Activated naive CD4-positive, alpha-beta T cell treated with anti-CD3 and anti-CD28 coated beads for 36 hours (primary cell): ENCODE measurements at regions not wholly inside any gene's neighbourhood (a gene's known extent, or its start where the extent isn't known, plus 50 kb on each side); places are given as distances from the start of the nearest gene placed in this dataset.

ENCODE experiments used
- CTCF ChIA-PET: fragments of 350-600 bp; sonication (Branson Sonifier 250); formaldehyde crosslinking; loops from one replicate; lab custom pipeline; 2021; ENCODE audit warnings: antibody characterized with exemption; lab: Charles Lee
- DNase-seq: peaks from one replicate; pipeline ENCODE4 v3.0.0-alpha.2; 2020
- H3K27ac Mint-ChIP-seq: one replicate; pipeline ENCODE4 v1.8.0; 2021; ENCODE audit warnings: mild to moderate bottlenecking, mixed read lengths
- H3K27me3 Mint-ChIP-seq: one replicate; pipeline ENCODE4 v1.8.0; 2021; ENCODE audit warnings: low read depth, mixed read lengths
- H3K36me3 Mint-ChIP-seq: one replicate; pipeline ENCODE4 v1.8.0; 2021; ENCODE audit warnings: low read depth, mixed read lengths
- H3K4me1 Mint-ChIP-seq: one replicate; pipeline ENCODE4 v1.8.0; 2021; ENCODE audit warnings: low read depth, mixed read lengths
- H3K4me3 Mint-ChIP-seq: one replicate; pipeline ENCODE4 v1.8.0; 2021; ENCODE audit warnings: mild to moderate bottlenecking, moderate library complexity, mixed read lengths
- H3K9me3 Mint-ChIP-seq: one replicate; pipeline ENCODE4 v1.8.0; 2021; ENCODE audit warnings: mixed read lengths
- intact Hi-C: fragments of 100-400 bp; cut with micrococcal nuclease; formaldehyde crosslinking; loops from one replicate; pipeline ENCODE4 v1.15.1; 2023

DNA sequence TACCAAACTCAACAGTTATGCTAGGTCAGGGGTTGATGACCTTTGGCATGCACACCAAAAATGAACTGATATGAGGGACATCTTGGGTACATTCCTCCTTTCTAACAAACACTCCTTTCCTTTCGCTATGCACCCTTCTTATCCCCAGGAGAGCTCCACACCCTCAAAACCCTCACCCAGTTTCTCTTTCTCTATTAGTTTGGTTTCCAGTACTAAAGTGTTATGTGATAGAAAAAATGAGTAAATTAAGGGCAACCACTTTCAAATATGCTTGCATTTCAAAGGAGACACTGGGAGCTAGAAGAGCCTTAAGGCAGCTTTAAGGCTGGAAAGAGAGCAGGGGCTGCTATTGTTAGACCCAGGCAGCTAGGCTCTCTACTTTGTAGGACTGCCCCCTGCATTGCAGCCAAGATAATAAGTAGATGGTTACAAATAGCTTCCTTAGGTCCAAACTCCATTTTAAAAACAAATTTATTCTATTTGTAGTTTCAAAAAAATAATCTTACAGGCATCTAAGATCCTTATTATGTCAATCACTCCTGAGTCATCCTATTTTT, 244.3 kb downstream of the ZIC1 start:
- Mint-ChIP-seq H3K27ac (no peak overlapping the region), H3K4me1 (no peaks in the 10 kb centered on the region), H3K9me3 (peaks cover 3% of the 10 kb centered on the region), H3K4me3 (no peak overlapping the region), H3K36me3 (no peaks in the 10 kb centered on the region), H3K27me3 (no peaks in the 10 kb centered on the region)
- intact Hi-C loops: no loop called here
- no peak for DNase-seq
- CTCF ChIA-PET: no interaction called here

DNA sequence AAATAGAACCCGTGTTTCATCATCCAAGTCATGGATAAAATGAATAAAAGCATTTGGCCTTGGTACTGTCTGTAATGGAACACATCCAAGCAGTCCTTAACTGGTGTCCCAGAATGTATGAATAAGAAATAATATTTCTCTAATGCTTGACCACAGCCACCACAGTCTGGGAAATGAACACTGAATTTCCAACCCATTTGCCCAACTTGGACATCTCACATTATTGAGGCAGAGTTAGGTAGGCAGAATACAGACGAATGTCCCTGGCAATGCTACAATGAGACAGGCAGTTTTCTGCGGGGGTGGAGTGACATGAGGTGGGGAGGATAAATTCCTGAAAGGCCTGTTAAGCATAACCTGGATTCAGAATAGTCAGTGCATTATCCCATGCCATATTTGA, 245.7 kb downstream of the ZIC1 start:
- intact Hi-C loops: no loop called here
- no peak overlapping the region for H3K4me3 Mint-ChIP-seq
- CTCF ChIA-PET: no interaction called here
- no peak overlapping the region for H3K27ac Mint-ChIP-seq
- no peaks in the 10 kb centered on the region for H3K27me3 Mint-ChIP-seq
- H3K36me3 Mint-ChIP-seq: no peaks in the 10 kb centered on the region
- peaks cover 5% of the 10 kb centered on the region for H3K9me3 Mint-ChIP-seq
- no peaks in the 10 kb centered on the region for H3K4me1 Mint-ChIP-seq
- no peak for DNase-seq

DNA sequence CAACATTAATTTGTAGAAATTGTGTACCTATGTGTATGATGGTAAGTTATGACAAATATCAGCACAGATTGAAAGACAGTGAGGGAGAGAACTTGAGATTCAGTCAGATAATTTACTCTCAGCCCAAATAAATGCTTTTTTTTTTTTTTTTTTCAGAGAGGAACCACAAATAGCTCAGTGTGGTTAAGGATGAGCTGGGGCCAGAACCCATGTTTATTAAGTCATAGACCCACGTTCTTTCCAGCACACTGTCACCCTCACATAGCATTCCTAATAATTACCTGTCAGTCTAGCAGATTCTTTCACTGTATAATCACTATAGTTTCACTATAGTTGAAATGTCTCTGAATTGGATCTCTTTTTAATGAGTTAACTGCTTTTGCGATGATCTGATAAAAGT, 246.1 kb downstream of the ZIC1 start:
- intact Hi-C loops: no loop called here
- no peaks in the 10 kb centered on the region for H3K36me3 Mint-ChIP-seq
- H3K9me3 Mint-ChIP-seq: peaks cover 5% of the 10 kb centered on the region
- H3K4me1 Mint-ChIP-seq: no peaks in the 10 kb centered on the region
- H3K4me3 Mint-ChIP-seq: no peak overlapping the region
- CTCF ChIA-PET: interaction anchor here (0.7 kb wide), 1 partner anchor 196 kb away, joined by 3 read pairs; no protein-coding TSS in a partner anchor
- H3K27me3 Mint-ChIP-seq: no peaks in the 10 kb centered on the region
- no peak for DNase-seq
- H3K27ac Mint-ChIP-seq: no peak overlapping the region

DNA sequence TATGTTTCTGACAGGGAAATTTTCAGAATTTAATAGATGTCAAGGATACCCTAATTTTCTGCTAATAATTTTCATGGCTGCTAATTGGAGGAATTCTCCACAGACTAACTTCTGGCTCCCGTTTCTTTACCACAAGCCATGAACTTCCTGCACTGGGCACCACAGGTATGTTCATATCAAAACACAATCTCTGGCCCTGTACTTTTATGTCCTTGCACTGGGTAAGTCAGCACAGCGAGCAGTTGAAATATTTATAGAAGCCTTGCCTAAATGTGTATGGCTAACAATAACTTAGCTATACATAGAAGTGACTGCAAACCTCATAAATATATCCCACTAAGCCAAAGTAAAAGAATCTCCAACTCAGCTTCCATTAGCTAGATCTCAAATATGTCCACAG, 246.9 kb downstream of the ZIC1 start:
- intact Hi-C loops: no loop called here
- DNase-seq: no peak
- H3K4me3 Mint-ChIP-seq: no peak overlapping the region
- CTCF ChIA-PET: interaction anchor here (0.7 kb wide), 1 partner anchor 197 kb away, joined by 3 read pairs; no protein-coding TSS in a partner anchor
- no peaks in the 10 kb centered on the region for H3K4me1 Mint-ChIP-seq
- H3K36me3 Mint-ChIP-seq: no peaks in the 10 kb centered on the region
- peaks cover 5% of the 10 kb centered on the region for H3K9me3 Mint-ChIP-seq
- H3K27me3 Mint-ChIP-seq: no peaks in the 10 kb centered on the region
- no peak overlapping the region for H3K27ac Mint-ChIP-seq

DNA sequence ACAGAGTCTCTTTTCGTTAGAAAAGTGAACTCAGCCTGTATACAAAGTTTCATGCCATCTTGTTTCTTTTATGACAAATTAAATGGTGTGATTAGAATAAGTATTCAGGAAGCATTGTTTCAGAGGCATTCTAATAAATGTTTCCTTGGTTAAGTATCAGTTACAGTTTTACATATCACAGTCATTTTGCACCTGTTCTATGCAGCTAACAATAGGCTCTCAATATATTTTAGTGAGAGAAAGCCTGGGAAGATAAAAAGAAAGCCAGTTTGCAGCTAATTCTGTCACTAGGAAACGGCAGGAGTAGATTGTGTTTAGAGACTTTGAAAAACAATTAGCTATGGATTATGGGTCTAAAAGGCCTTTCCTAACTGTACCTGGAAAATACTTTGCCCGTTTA, 252.8 kb downstream of the ZIC1 start:
- Mint-ChIP-seq H3K4me1 (no peaks in the 10 kb centered on the region), H3K27ac (no peak overlapping the region), H3K36me3 (no peaks in the 10 kb centered on the region), H3K4me3 (no peak overlapping the region), H3K27me3 (no peaks in the 10 kb centered on the region), H3K9me3 (peaks cover 3% of the 10 kb centered on the region)
- intact Hi-C loops: no loop called here
- CTCF ChIA-PET: interaction anchor here (0.7 kb wide), 1 partner anchor 1229 kb away, joined by 3 read pairs; no protein-coding TSS in a partner anchor
- no peak for DNase-seq

DNA sequence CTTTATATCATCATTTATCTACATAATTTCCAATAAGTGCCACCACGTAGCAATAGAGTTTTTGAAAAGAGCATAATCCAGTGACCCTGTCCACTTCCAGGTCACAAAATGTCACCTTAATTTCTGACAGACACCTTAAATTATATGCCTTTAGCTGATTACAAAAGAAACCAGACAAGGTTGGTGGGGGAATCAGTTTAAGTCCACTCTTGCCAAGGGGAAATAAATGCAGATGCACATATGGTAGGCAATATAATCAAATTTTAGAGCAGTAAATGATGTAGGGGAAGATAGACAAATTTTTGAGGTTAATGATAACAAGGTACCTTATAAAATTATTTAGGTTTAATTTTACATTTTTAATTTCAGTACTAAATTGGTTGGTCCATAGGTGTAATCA, 253.5 kb downstream of the ZIC1 start:
- DNase-seq: no peak
- H3K36me3 Mint-ChIP-seq: no peaks in the 10 kb centered on the region
- H3K4me3 Mint-ChIP-seq: no peak overlapping the region
- no peaks in the 10 kb centered on the region for H3K27me3 Mint-ChIP-seq
- peaks cover 2% of the 10 kb centered on the region for H3K9me3 Mint-ChIP-seq
- H3K4me1 Mint-ChIP-seq: no peaks in the 10 kb centered on the region
- intact Hi-C loops: no loop called here
- H3K27ac Mint-ChIP-seq: no peak overlapping the region
- CTCF ChIA-PET: no interaction called here

DNA sequence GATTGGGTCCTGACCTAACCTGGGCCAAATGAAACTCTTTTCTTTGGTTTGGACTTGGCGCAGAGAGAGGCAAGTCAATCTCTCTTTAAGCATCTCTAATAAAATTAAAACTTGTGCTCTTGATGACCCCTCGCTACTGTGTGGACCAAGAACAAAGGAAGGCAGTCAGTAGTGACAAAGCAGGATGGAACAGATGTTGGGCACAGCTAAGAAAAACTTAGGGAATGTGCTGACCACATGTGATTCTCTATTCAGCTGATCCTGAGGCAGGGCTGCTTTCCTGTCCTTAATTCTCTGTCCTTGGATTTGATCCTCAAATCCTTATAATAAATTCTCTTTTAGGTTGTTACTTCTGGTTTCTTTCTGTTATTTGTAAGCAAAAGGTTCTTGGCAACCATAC, 259.9 kb downstream of the ZIC1 start:
- Mint-ChIP-seq H3K9me3 (peaks cover 4% of the 10 kb centered on the region), H3K36me3 (no peaks in the 10 kb centered on the region), H3K4me1 (no peaks in the 10 kb centered on the region), H3K27me3 (no peaks in the 10 kb centered on the region), H3K27ac (no peak overlapping the region), H3K4me3 (no peak overlapping the region)
- CTCF ChIA-PET: no interaction called here
- intact Hi-C loops: no loop called here
- no peak for DNase-seq

DNA sequence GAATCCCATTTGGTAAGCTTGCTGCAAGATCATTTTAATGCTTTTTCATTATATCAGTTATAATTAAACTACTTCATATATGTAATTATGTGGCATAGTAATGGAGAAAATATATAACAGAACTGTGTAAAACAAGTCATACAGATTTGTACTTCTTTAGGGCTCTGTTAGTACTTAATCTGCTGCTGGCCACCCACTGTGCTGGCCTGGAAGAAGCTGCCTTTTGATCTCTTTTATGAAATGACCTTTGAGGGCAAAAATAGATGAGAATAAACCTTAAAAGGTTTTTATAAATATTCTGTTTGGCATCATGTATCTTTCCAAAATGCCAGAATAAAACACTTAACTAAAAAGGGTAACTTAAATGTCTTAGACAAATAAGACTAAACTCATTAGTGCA, 262.9 kb downstream of the ZIC1 start:
- no peaks in the 10 kb centered on the region for H3K4me1 Mint-ChIP-seq
- no peak overlapping the region for H3K27ac Mint-ChIP-seq
- CTCF ChIA-PET: no interaction called here
- peaks cover 4% of the 10 kb centered on the region for H3K9me3 Mint-ChIP-seq
- H3K36me3 Mint-ChIP-seq: no peaks in the 10 kb centered on the region
- no peak for DNase-seq
- intact Hi-C loops: no loop called here
- no peaks in the 10 kb centered on the region for H3K27me3 Mint-ChIP-seq
- no peak overlapping the region for H3K4me3 Mint-ChIP-seq

DNA sequence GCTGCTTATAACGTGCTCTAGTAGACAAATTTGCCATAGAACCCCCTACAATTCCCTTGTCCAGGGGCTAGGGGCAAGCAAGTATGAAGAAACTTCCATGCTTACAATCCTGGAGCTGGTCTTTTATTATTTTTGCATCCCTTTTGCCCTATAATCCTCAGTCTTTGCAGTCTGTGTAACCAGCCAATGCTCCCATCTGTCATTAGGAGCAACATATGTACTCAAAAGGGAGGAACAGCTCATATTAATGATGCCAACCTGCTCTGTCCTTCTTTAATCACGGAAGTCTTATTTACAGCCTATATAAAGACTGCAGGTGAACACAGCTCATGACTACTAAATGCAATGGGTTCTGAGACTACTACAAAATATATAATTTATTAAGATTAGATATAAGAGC, 263.3 kb downstream of the ZIC1 start:
- CTCF ChIA-PET: no interaction called here
- no peaks in the 10 kb centered on the region for H3K27me3 Mint-ChIP-seq
- DNase-seq: no peak
- H3K27ac Mint-ChIP-seq: no peak overlapping the region
- peaks cover 4% of the 10 kb centered on the region for H3K9me3 Mint-ChIP-seq
- no peak overlapping the region for H3K4me3 Mint-ChIP-seq
- intact Hi-C loops: no loop called here
- no peaks in the 10 kb centered on the region for H3K4me1 Mint-ChIP-seq
- H3K36me3 Mint-ChIP-seq: no peaks in the 10 kb centered on the region

DNA sequence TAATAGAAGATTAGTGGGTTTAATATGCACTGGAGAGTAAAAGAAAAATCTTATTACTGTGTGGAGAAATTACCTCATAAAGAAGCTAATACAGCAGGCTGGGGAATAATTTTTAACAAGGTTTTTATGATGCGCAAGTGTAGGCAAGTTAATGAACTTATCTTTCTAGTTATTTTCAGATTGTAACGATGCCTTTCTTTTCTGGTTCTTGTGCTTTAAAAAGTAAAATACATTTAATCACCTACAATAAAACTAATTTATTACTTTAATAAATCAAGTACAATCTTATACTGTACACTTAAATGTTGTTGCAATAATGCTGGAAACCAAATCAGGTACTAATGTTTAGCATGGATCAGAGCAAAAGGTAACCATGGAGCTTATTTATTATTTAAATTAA, 266.6 kb downstream of the ZIC1 start:
- intact Hi-C loops: no loop called here
- no peaks in the 10 kb centered on the region for H3K27me3 Mint-ChIP-seq
- H3K36me3 Mint-ChIP-seq: no peaks in the 10 kb centered on the region
- no peak overlapping the region for H3K27ac Mint-ChIP-seq
- no peaks in the 10 kb centered on the region for H3K4me1 Mint-ChIP-seq
- CTCF ChIA-PET: no interaction called here
- H3K4me3 Mint-ChIP-seq: no peak overlapping the region
- DNase-seq: no peak
- H3K9me3 Mint-ChIP-seq: peaks cover 5% of the 10 kb centered on the region

DNA sequence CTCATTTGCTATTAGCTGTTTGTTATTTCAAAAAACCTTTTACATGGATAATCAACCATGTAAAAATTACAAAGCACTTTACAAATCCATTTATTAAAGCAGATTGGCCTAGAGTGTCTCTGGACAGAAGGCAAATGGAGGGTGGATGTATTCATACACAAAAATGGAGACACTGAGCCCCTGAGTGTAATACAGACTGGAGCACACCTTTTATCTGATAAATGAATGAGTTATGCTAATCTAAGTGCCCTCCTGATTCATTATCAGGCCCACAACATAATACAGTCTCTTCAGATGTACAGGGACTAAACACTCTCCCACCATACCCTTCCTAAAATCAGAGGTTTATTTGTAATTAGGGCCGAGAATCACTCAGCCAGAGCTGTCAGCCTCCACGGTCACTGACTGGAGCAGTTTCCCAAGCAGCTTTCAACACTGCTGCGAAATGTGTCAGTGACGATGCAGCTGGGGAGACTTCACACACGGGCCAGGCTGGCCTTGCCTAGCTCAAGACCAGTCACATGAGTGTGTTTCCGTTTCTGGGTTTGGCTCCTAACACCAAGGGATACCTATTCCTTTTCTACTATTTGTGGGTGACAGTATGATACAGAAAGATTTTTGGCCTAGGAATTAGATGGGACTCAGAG, 271.8 kb downstream of the ZIC1 start:
- CTCF ChIA-PET: no interaction called here
- no peak overlapping the region for H3K4me3 Mint-ChIP-seq
- H3K27me3 Mint-ChIP-seq: no peaks in the 10 kb centered on the region
- H3K9me3 Mint-ChIP-seq: peaks cover 2% of the 10 kb centered on the region
- DNase-seq: no peak
- no peaks in the 10 kb centered on the region for H3K36me3 Mint-ChIP-seq
- H3K27ac Mint-ChIP-seq: no peak overlapping the region
- no peaks in the 10 kb centered on the region for H3K4me1 Mint-ChIP-seq
- intact Hi-C loops: no loop called here

DNA sequence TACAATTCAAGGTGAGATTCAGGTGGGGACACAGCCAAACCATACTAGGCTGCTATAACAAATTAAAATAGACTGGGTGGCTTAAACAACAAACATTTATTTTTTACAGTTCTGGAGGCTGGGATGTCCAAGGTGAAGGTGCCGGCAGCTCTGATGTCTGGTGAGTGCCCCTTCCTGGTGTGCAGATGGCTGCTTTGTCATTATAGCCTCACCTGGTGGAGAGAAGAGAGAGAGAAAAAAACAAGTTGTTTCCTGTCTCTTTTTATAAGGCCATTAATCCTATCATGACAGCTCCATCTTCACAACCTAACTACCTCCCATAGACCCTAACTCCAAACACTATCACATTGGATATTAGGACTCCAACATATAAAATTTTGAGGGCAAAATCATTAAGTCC, 279.7 kb downstream of the ZIC1 start:
- peaks cover 8% of the 10 kb centered on the region for H3K9me3 Mint-ChIP-seq
- no peak overlapping the region for H3K27ac Mint-ChIP-seq
- CTCF ChIA-PET: no interaction called here
- H3K4me3 Mint-ChIP-seq: no peak overlapping the region
- no peaks in the 10 kb centered on the region for H3K27me3 Mint-ChIP-seq
- no peak for DNase-seq
- H3K4me1 Mint-ChIP-seq: no peaks in the 10 kb centered on the region
- no peaks in the 10 kb centered on the region for H3K36me3 Mint-ChIP-seq
- intact Hi-C loops: no loop called here

DNA sequence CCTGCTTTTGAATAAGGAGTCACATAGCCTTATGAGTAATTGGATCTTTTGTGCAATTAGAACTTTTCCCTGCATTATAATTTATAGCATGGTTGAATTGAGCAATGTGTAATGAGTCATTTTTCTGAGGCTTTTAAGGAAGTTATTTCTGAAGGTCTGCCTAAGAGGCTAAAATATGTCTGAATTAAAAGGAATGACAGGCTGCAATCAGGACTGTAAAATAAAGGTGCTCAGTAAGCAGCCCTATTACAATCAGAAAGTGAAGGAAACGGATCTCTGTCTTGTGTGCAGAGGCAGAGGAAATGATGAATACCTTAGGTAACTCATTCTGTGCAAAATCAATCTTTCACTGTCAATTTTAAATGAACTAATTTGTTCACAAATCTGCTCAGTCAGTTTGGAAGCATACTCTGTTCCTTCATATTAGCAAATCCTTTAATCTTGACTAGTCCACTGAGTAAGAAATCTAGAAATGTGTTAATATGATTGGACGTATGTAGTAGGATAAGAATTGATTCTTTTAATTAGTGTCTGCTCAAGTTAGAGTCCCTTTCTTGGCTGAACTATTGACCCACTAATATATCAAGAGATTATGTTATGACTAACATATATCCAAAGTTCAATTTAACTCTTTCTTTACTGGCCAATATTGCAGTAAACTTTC, 290.1 kb downstream of the ZIC1 start:
- Mint-ChIP-seq H3K4me3 (no peak overlapping the region), H3K27me3 (no peaks in the 10 kb centered on the region), H3K4me1 (no peaks in the 10 kb centered on the region), H3K36me3 (no peaks in the 10 kb centered on the region), H3K27ac (no peak overlapping the region), H3K9me3 (peaks cover 5% of the 10 kb centered on the region)
- intact Hi-C loops: no loop called here
- CTCF ChIA-PET: no interaction called here
- no peak for DNase-seq
